Upper lobe of left lung (tissue), 6 donors: ENCODE measurements at regions not wholly inside any gene's neighbourhood (a gene's known extent, or its start where the extent isn't known, plus 50 kb on each side); places are given as distances from the start of the nearest gene placed in this dataset.

Experiments
- ATAC-seq, 2 donors: fragments of 200-7000 bp; cut with Tn5 transposase; one replicate each; pipeline ENCODE4 v1.9.1; 2022; ENCODE audit warnings: mild to moderate bottlenecking in 2 of 2, moderate library complexity in 2 of 2; ENCODE audit not compliant: low FRiP score in 2 of 2
- DNase-seq, 2 donors: peaks; one replicate each; pipeline ENCODE4 v3.0.0-alpha.2; 2019 to 2020
- H3K27ac ChIP-seq, 4 donors: fragments of 200-600 bp; sonication (generic); one replicate each; pipeline ENCODE4 v1.5.1; 2016 to 2019
- H3K27me3 ChIP-seq, 4 donors: fragments of 200-600 bp; sonication (generic); one replicate each; pipeline ENCODE4 v1.5.1; 2017 to 2019
- H3K36me3 ChIP-seq, 4 donors: fragments of 200-600 bp; sonication (generic); one replicate each; pipeline ENCODE4 v1.5.1; 2016 to 2019
- H3K4me1 ChIP-seq, 4 donors: fragments of 200-600 bp; sonication (generic); one replicate each; pipeline ENCODE4 v1.5.1; 2018 to 2019
- H3K4me3 ChIP-seq, 4 donors: fragments of 200-600 bp; sonication (generic); one replicate each; pipeline ENCODE4 v1.5.1; 2017 to 2019; ENCODE audit warnings: mild to moderate bottlenecking in 2 of 4, moderate library complexity in 1 of 4
- H3K9me3 ChIP-seq, 4 donors: fragments of 200-600 bp; sonication (generic); one replicate each; pipeline ENCODE4 v1.5.1; 2018 to 2019
- EP300 ChIP-seq, 4 donors: sonication (generic); formaldehyde crosslinking; IDR thresholded peaks; one replicate each; pipeline ENCODE4 v1.5.1; 2017; ENCODE audit warnings: antibody characterized with exemption in 4 of 4, control low read depth in 2 of 4
- POLR2A ChIP-seq, 4 donors: fragments of 450-650 bp; IDR thresholded peaks; one replicate each; pipeline ENCODE4 v1.5.1; 2016 to 2017; ENCODE audit warnings: antibody characterized with exemption in 4 of 4, mild to moderate bottlenecking in 2 of 4
- POLR2AphosphoS5 ChIP-seq, 2 donors: sonication (generic); formaldehyde crosslinking; IDR thresholded peaks; one replicate each; pipeline ENCODE4 v1.5.1; 2017; ENCODE audit warnings: antibody characterized with exemption in 2 of 2
- WGBS, 2 donors: methylation state at CpG; one replicate each; pipeline ENCODE4 v1.1.5; 2017 to 2018; 5-methylcytosine and 5-hydroxymethylcytosine counted together
- TF ChIP-seq, protein P1 (sequence below), 6 experiments: fragments of 450-650 bp in 4 of 6; fragments of 200-600 bp in 2 of 6; sonication (generic) in 2 of 6; IDR thresholded peaks; one replicate each; pipeline ENCODE4 v1.5.1; 2016 to 2019; ENCODE audit warnings: antibody characterized with exemption in 6 of 6
- donor health status: DM: no; HTN: no; CAD: no; lungs with moderate emphysema.
- donor health status: DM: no; HTN: yes; CAD: no; lungs with severe emphysema.

DNA sequence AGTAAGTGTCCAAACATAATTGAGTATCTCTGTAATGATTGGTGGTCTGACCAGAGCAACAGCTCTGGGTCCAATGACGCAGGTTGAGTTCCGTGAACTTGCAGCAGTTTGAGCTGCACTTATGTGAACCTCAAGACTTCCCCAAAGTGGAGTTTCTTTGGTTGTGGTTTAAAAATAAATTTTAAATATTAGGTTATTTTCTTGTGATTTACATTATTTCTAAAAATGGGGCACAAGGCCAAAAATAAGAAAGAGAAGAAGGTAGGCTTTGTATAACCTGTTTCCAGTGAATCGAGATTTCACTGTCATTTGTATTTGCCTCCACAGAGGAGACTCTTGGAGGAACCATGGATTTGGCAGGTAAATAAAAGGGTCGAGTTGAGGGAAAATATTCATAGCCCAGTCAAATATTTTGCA lies 166.4 kb upstream of the ZNF217 start:
- no peaks in the 10 kb centered on the region for H3K27me3 ChIP-seq
- no peak overlapping the region for H3K4me3 ChIP-seq
- H3K27ac ChIP-seq: no peak overlapping the region
- H3K4me1 ChIP-seq: peaks cover 0 to 5% (median under 1%) of the 10 kb centered on the region in 4 donors
- DNase-seq (no peak), ATAC-seq (no peak)
- no peaks in the 10 kb centered on the region for H3K36me3 ChIP-seq
- WGBS, 2 donors: 78 to 85% methylated on average over 4 of the region's 4 CpGs
- no peaks in the 10 kb centered on the region for H3K9me3 ChIP-seq
- no peak for TF ChIP-seq POLR2A (IDR thresholded peaks at IDR 0.05)
- TF ChIP-seq POLR2AphosphoS5 (IDR thresholded peaks at IDR 0.05): no peak
- no peak for TF ChIP-seq EP300 (IDR thresholded peaks at IDR 0.05)
- TF ChIP-seq, protein P1, sequence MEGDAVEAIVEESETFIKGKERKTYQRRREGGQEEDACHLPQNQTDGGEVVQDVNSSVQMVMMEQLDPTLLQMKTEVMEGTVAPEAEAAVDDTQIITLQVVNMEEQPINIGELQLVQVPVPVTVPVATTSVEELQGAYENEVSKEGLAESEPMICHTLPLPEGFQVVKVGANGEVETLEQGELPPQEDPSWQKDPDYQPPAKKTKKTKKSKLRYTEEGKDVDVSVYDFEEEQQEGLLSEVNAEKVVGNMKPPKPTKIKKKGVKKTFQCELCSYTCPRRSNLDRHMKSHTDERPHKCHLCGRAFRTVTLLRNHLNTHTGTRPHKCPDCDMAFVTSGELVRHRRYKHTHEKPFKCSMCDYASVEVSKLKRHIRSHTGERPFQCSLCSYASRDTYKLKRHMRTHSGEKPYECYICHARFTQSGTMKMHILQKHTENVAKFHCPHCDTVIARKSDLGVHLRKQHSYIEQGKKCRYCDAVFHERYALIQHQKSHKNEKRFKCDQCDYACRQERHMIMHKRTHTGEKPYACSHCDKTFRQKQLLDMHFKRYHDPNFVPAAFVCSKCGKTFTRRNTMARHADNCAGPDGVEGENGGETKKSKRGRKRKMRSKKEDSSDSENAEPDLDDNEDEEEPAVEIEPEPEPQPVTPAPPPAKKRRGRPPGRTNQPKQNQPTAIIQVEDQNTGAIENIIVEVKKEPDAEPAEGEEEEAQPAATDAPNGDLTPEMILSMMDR (IDR thresholded peaks at IDR 0.05): no peak

DNA sequence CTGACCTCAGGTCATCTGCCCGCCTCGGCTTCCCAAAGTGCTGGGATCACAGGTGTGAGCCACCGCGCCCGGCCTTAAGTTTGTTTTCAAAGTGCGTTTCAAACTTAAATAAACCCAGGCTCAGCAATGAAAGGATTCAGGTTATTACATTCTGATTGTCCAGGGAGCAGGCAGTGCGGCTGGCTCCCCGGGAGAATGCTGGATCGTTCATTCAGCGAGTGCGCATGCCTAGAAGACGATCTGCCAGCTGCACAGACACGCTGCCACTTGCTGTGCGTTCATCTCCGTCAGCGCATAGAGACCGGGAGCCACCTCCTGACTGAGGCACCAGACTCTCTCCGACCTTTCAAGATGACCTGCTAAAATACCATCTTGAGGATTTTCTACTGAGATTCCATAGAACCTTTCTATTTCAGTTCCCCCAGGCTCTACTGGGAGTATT lies 163.9 kb upstream of the ZNF217 start:
- DNase-seq: no peak
- WGBS, 2 donors: 93 to 97% methylated on average over 18 of the region's 18 CpGs
- Histone ChIP-seq H3K36me3 (no peaks in the 10 kb centered on the region), H3K4me3 (no peak overlapping the region), H3K27me3 (no peaks in the 10 kb centered on the region), H3K27ac (no peak overlapping the region), H3K9me3 (no peaks in the 10 kb centered on the region), H3K4me1 (peaks cover 0 to 4% (median 2%) of the 10 kb centered on the region in 4 donors)
- ATAC-seq: no peak
- TF ChIP-seq POLR2A (IDR thresholded peaks at IDR 0.05) (no peak), EP300 (IDR thresholded peaks at IDR 0.05) (no peak), POLR2AphosphoS5 (IDR thresholded peaks at IDR 0.05) (no peak)
- TF ChIP-seq, protein P1 (IDR thresholded peaks at IDR 0.05): no peak

DNA sequence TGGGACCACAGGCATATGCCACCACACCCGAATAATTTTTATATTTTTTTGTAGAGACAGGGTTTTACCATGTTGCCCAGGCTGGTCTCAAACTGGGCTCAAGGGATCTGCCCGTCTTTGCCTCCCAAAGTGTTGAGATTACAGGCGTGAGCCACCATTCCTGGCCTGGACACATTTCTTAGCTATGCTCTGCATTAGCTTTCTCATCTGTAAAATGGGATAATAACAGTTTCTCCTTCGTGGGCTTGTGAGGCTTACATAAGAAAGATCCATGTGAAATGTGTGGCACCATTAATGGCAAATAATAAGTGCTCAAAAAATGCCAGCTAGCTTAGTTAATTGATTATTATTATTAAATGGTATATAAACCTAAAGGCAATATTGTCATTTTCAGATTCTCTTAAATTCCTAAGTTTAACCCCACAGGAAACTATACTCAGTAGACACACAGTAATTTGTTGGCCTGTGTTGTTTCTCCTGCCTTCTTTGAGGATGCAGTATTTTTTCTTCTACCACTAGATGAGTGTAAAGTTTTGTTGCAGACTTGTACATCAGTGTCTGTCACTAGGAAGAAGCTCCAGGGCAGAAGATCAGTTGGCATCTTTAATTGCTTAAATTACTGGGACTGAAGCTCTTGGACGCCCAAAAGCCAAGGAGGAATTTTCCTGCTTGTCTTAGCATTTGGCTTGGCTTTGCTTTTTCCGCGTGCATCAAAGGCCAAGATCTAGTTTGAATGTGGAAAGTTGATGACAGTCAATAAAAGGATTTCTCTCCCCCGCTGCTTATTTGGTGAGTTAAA lies 162.3 kb upstream of the ZNF217 start:
- Histone ChIP-seq H3K27me3 (no peaks in the 10 kb centered on the region), H3K9me3 (no peaks in the 10 kb centered on the region), H3K36me3 (no peaks in the 10 kb centered on the region), H3K4me1 (peaks cover 12 to 19% (median 14%) of the 10 kb centered on the region in 4 donors), H3K4me3 (no peak overlapping the region), H3K27ac (no peak overlapping the region)
- no peak for ATAC-seq
- DNase-seq: no peak
- 94 to 95% methylated on average over 8 of the region's 8 CpGs for WGBS, 2 donors
- TF ChIP-seq EP300 (IDR thresholded peaks at IDR 0.05): no peak
- TF ChIP-seq, protein P1 (IDR thresholded peaks at IDR 0.05): no peak
- no peak for TF ChIP-seq POLR2AphosphoS5 (IDR thresholded peaks at IDR 0.05)
- no peak for TF ChIP-seq POLR2A (IDR thresholded peaks at IDR 0.05)

DNA sequence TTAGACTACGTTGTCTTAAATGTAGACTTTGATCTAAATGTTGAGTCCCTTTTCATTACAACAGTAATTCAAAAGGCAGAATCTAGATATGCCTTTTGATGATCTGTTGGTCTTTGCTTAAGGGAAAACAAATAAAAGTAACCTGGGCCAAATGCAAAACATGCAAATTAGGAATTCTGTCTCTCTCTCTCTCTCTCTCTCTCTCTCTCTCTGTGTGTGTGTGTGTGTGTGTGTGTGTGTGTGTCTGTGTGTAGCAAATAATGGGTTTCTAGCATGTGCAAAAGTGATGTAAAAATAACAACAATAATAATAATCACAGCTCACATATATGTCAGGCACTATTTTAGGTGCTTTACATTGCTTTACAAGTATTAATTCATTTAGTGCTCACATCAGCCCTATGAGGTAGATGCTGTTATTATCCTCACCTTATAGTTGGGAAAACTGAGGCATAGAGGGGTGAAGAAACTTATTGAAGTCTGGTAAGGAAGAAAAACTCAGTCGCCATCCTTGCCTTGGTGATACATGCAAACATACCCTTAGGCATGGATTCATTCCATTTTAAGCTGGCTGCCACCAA lies 160.3 kb upstream of the ZNF217 start:
- Histone ChIP-seq H3K4me1 (peaks cover 15 to 21% (median 17%) of the 10 kb centered on the region in 4 donors), H3K9me3 (no peaks in the 10 kb centered on the region), H3K4me3 (no peak overlapping the region), H3K27me3 (no peaks in the 10 kb centered on the region), H3K36me3 (no peaks in the 10 kb centered on the region), H3K27ac (no peak overlapping the region)
- TF ChIP-seq POLR2AphosphoS5 (IDR thresholded peaks at IDR 0.05) (no peak), EP300 (IDR thresholded peaks at IDR 0.05) (no peak), POLR2A (IDR thresholded peaks at IDR 0.05) (no peak)
- TF ChIP-seq, protein P1 (IDR thresholded peaks at IDR 0.05): no peak
- ATAC-seq: no peak
- WGBS, 2 donors: 64 to 93% methylated on average over 2 of the region's 2 CpGs
- DNase-seq: no peak
